Psoas muscle (tissue), 7 donors: ENCODE measurements at regions not wholly inside any gene's neighbourhood (a gene's known extent, or its start where the extent isn't known, plus 50 kb on each side); places are given as distances from the start of the nearest gene placed in this dataset.

Experiments
- ATAC-seq, 4 donors: fragments of 200-7000 bp; cut with Tn5 transposase; one replicate each; pipeline ENCODE4 v1.9.1; 2020; ENCODE audit warnings: moderate library complexity in 3 of 4, mild to moderate bottlenecking in 2 of 4
- DNase-seq, 2 donors: peaks; one replicate each; pipeline ENCODE4 v3.0.0-alpha.2; 2020
- H3K27ac ChIP-seq: fragments of 200-600 bp; one replicate; pipeline ENCODE4 v1.8.0; 2022
- H3K27me3 ChIP-seq, 3 donors: fragments of 200-600 bp in 1 of 3; one replicate each; pipeline versions ENCODE4 v1.6.1 to v1.8.0; 2013 to 2022; ENCODE audit warnings: low read length in 2 of 3, mild to moderate bottlenecking in 2 of 3, moderate library complexity in 1 of 3; ENCODE audit not compliant: insufficient read depth in 3 of 3
- H3K36me3 ChIP-seq, 2 donors: fragments of 200-600 bp in 1 of 2; one replicate each; pipeline versions ENCODE4 v1.6.1 to v1.8.0; 2013 to 2022; ENCODE audit warnings: low read depth in 1 of 2, mild to moderate bottlenecking in 1 of 2, moderate library complexity in 1 of 2; ENCODE audit not compliant: insufficient read depth in 1 of 2
- H3K4me1 ChIP-seq: fragments of 200-600 bp; one replicate; pipeline ENCODE4 v1.8.0; 2022
- H3K4me3 ChIP-seq: fragments of 200-600 bp; one replicate; pipeline ENCODE4 v1.8.0; 2022; ENCODE audit warnings: mild to moderate bottlenecking
- H3K9me3 ChIP-seq: fragments of 200-600 bp; one replicate; pipeline ENCODE4 v1.8.0; 2022
- CTCF ChIP-seq: fragments of 200-600 bp; IDR thresholded peaks from one replicate; pipeline ENCODE4 v1.8.0; 2022; ENCODE audit warnings: antibody characterized with exemption
- WGBS, 3 donors: extraction: QIAGEN DNeasy Blood & Tissue Kit; methylation state at CpG; one replicate each; pipeline versions ENCODE4 v1.1.6 to v1.1.7; 2013; 5-methylcytosine and 5-hydroxymethylcytosine counted together
- intact Hi-C, 2 donors: fragments of 100-400 bp; cut with DNase I; formaldehyde crosslinking; loops; one replicate each; pipeline versions ENCODE4 v1.11.0 to v1.14.2; 2022
- donor health status: healthy with polysubstance abuse.
- donor health status: DM: no; HTN: no; CAD: no; lungs with moderate emphysema.
- donor health status: Bipolar disorder and iron deficiency.
- donor health status: healthy.
- donor health status: DM: yes; HTN: yes; CAD: no.
- donor health status: DM: no; HTN: no; CAD: no.
- donor health status: DM: yes; HTN: yes; CAD: no.

DNA sequence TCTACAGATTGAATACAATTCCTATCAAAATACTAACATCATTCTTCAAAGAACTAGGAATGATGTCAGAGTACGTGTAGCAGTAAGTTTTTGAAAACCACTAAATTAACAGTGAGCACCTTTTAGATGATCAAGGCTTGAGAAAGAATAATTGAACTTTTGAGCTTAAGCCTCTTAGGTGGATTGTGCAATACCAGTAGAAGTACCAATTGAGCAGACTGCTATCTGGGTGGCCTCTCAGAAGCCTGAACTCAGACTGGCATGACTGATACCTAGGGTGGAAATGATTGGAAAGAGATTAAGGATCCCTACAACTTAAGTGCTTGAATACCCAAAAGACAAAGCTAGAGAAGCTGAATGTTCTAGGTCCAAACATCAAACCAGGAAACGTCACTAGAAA lies 200.3 kb upstream of the GALNTL6 start:
- Histone ChIP-seq H3K27me3 (no peaks in the 10 kb centered on the region), H3K9me3 (no peaks in the 10 kb centered on the region), H3K4me1 (no peaks in the 10 kb centered on the region), H3K36me3 (no peaks in the 10 kb centered on the region), H3K27ac (no peak overlapping the region), H3K4me3 (no peak overlapping the region)
- ATAC-seq (no peak), DNase-seq (no peak)
- TF ChIP-seq CTCF: no peak
- intact Hi-C loops: no loop called here
- WGBS, 3 donors: 64 to 84% (median 67%) methylated on average over 2 of the region's 2 CpGs

DNA sequence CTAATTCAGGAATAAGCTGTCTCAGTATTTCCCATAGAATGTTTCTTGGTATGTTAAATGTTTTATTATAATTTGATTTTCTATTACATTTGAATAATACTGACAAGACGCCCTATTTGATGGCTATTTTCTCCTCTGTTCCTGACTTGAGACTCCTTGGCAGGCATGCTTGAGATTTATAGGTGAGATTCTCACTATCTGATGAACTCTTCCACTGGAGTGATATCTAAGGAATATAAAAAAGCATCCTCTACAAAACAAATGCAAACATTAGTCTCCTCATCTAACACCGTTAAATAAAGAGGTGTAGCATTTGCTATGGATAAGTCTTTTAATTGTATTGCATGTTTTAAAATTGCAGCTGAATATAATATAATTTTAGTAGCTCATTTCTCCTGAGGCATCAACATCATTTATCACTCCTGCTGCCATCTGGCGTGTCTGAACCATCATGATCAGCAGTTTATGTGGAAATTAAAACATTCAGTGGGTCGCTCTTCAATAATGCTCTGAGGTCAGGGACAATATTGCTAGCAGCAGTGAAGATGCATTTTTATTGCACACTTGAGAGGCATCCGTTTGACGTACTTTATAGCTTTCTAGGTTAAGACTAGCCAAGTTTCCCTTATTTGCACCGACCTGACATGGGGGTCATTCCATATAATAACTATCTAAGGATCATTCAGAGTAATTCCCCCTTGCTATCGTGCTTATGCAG lies 210.4 kb upstream of the GALNTL6 start:
- Histone ChIP-seq H3K27ac (no peak overlapping the region), H3K4me3 (no peak overlapping the region), H3K9me3 (no peaks in the 10 kb centered on the region), H3K36me3 (no peaks in the 10 kb centered on the region), H3K27me3 (no peaks in the 10 kb centered on the region), H3K4me1 (no peaks in the 10 kb centered on the region)
- no peak for TF ChIP-seq CTCF
- no peak for ATAC-seq
- no peak for DNase-seq
- WGBS, 3 donors: 44 to 57% (median 49%) methylated on average over 8 of the region's 8 CpGs
- intact Hi-C loops: no loop called here

DNA sequence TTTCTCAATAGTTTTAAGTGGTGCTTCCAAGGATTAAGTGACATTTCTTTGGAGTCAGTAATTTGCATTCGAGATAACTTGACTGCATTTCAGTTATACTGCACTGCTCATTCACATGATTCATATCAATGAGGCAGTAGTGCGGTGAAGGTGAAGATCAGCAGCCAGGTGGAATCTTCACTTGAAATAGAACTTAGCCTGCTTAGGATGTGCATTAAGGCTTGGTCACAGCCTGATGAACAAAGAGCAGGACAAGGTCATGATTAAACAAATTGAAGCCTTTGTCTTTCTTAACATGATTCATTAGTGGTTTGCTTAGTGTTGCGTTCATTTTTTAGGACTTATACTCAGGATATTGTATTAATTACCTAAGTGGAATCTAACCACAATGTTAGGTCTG lies 212.1 kb upstream of the GALNTL6 start:
- H3K4me3 ChIP-seq: no peak overlapping the region
- no peaks in the 10 kb centered on the region for H3K9me3 ChIP-seq
- no peak for TF ChIP-seq CTCF
- H3K36me3 ChIP-seq: no peaks in the 10 kb centered on the region
- H3K27me3 ChIP-seq: no peaks in the 10 kb centered on the region
- DNase-seq (no peak), ATAC-seq (no peak)
- intact Hi-C loops: no loop called here
- no peak overlapping the region for H3K27ac ChIP-seq
- H3K4me1 ChIP-seq: no peaks in the 10 kb centered on the region
- 81 to 93% (median 85%) methylated on average over 3 of the region's 3 CpGs for WGBS, 3 donors

- H3K36me3 ChIP-seq: no peaks in the 10 kb centered on the region
- intact Hi-C loops: no loop called here
- no peak overlapping the region for H3K27ac ChIP-seq
- no peak for DNase-seq
- no peaks in the 10 kb centered on the region for H3K4me1 ChIP-seq
- ATAC-seq: no peak
- no peak for TF ChIP-seq CTCF
- H3K4me3 ChIP-seq: no peak overlapping the region
- H3K9me3 ChIP-seq: no peaks in the 10 kb centered on the region
- 64 to 74% (median 66%) methylated on average over 3 of the region's 3 CpGs for WGBS, 3 donors
- H3K27me3 ChIP-seq: no peaks in the 10 kb centered on the region
Observed at GRCh38 chr4:171599628-171600027, 213.6 kb upstream of the GALNTL6 start.

GRCh38 chr4:171594293-171594692 lies 218.9 kb upstream of the GALNTL6 start:
- 85 to 87% (median 86%) methylated on average over 4 of the region's 4 CpGs for WGBS, 3 donors
- H3K4me3 ChIP-seq: no peak overlapping the region
- no peaks in the 10 kb centered on the region for H3K4me1 ChIP-seq
- H3K9me3 ChIP-seq: no peaks in the 10 kb centered on the region
- TF ChIP-seq CTCF: no peak
- ATAC-seq: no peak
- intact Hi-C loops: no loop called here
- no peak for DNase-seq
- H3K36me3 ChIP-seq: no peaks in the 10 kb centered on the region
- no peaks in the 10 kb centered on the region for H3K27me3 ChIP-seq
- no peak overlapping the region for H3K27ac ChIP-seq
